Upper lobe of left lung (tissue), 4 donors: ENCODE measurements at regions not wholly inside any gene's neighbourhood (a gene's known extent, or its start where the extent isn't known, plus 50 kb on each side); places are given as distances from the start of the nearest gene placed in this dataset.

Experiments used
- EP300 ChIP-seq, 4 donors: sonication (generic); formaldehyde crosslinking; IDR thresholded peaks; one replicate each; pipeline ENCODE4 v1.5.1; 2017; ENCODE audit warnings: antibody characterized with exemption in 4 of 4, control low read depth in 2 of 4
- POLR2A ChIP-seq, 4 donors: fragments of 450-650 bp; IDR thresholded peaks; one replicate each; pipeline ENCODE4 v1.5.1; 2016 to 2017; ENCODE audit warnings: antibody characterized with exemption in 4 of 4, mild to moderate bottlenecking in 2 of 4
- POLR2AphosphoS5 ChIP-seq, 2 donors: sonication (generic); formaldehyde crosslinking; IDR thresholded peaks; one replicate each; pipeline ENCODE4 v1.5.1; 2017; ENCODE audit warnings: antibody characterized with exemption in 2 of 2
- TF ChIP-seq, protein P1 (sequence below), 6 experiments: fragments of 450-650 bp in 4 of 6; fragments of 200-600 bp in 2 of 6; sonication (generic) in 2 of 6; IDR thresholded peaks; one replicate each; pipeline ENCODE4 v1.5.1; 2016 to 2019; ENCODE audit warnings: antibody characterized with exemption in 6 of 6

DNA sequence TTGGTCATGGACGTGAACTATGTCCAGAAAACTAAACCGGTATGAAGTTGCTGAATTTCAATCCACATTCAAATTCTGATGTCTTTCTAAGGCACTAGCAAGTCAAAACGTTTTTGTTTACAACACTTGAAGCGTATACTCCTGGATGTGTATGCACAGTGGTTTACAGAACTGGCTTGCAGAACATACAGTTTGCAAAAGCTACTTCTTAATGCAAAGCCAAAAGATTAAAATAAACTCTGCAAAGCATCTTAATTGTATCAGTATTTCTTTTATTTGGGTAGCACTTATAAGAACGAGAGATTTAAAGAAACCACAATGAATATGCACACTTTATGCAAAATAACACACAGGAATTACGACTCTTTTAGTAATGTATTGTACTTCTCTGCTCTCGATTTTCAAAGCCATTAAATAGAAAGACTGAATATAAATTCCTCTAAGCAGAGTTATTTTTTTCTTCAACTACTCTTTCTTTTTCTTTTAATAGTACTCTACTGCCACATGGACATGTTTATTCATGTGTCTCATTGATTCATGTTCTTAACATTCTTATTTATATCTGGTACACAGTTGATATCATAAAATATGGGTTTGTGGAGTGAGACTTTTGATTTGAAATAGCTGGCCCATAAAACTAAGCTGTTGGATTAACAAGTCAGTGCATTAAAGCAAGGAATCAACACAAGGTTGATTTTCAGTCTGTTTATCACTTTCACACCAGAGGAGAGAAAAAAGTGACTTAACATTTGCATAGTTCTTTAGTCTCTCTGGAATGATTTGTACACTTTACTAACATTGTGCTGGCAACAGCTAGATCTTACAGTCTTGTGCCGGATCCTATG, 189.4 kb upstream of the STEAP4 start:
- TF ChIP-seq, protein P1, sequence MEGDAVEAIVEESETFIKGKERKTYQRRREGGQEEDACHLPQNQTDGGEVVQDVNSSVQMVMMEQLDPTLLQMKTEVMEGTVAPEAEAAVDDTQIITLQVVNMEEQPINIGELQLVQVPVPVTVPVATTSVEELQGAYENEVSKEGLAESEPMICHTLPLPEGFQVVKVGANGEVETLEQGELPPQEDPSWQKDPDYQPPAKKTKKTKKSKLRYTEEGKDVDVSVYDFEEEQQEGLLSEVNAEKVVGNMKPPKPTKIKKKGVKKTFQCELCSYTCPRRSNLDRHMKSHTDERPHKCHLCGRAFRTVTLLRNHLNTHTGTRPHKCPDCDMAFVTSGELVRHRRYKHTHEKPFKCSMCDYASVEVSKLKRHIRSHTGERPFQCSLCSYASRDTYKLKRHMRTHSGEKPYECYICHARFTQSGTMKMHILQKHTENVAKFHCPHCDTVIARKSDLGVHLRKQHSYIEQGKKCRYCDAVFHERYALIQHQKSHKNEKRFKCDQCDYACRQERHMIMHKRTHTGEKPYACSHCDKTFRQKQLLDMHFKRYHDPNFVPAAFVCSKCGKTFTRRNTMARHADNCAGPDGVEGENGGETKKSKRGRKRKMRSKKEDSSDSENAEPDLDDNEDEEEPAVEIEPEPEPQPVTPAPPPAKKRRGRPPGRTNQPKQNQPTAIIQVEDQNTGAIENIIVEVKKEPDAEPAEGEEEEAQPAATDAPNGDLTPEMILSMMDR (IDR thresholded peaks at IDR 0.05), result no peak
- TF ChIP-seq POLR2A (IDR thresholded peaks at IDR 0.05) (no peak), POLR2AphosphoS5 (IDR thresholded peaks at IDR 0.05) (no peak), EP300 (IDR thresholded peaks at IDR 0.05) (no peak)
